ENCODE measurements at regions not wholly inside any gene's neighbourhood (a gene's known extent, or its start where the extent isn't known, plus 50 kb on each side); places are given as distances from the start of the nearest gene placed in this dataset.
"Not testable (repeated sequence)": the region's sequence is repeated elsewhere in the genome, so short reads cannot be mapped to it uniquely, and the experiment has no call there.

GRCh38 chr2:64899081-64899865, 89.9 kb upstream of the SLC1A4 start:
- ChIA-PET POLR2A (no interaction called here), CTCF (no interaction called here)
- peaks cover 17% of the 10 kb centered on the region for H3K27me3 Mint-ChIP-seq (ENCODE audit: insufficient read depth, unreplicated experiment)
- BruUV-seq (replicated peaks), result no TSS peak
- no peak overlapping the region for H3K27ac Mint-ChIP-seq (ENCODE audit: low read depth, unreplicated experiment)
- no peak for TF ChIP-seq CTCF (IDR thresholded peaks at IDR 0.05; ENCODE audit: unreplicated experiment)
- H3K4me1 Mint-ChIP-seq (ENCODE audit: insufficient read depth, unreplicated experiment), result no peaks in the 10 kb centered on the region
- no peaks in the 10 kb centered on the region for H3K9me3 Mint-ChIP-seq (ENCODE audit: unreplicated experiment)
- no peaks in the 10 kb centered on the region for H3K36me3 Mint-ChIP-seq (ENCODE audit: insufficient read depth, unreplicated experiment)
- intact Hi-C loops (cut with micrococcal nuclease), result no loop called here
- no peak for DNase-seq (ENCODE audit: unreplicated experiment)
- no peak overlapping the region for H3K4me3 Mint-ChIP-seq (ENCODE audit: unreplicated experiment)

- peaks cover 11% of the 10 kb centered on the region for H3K27me3 Mint-ChIP-seq (ENCODE audit: insufficient read depth, unreplicated experiment)
Measured at GRCh38 chr2:64899876-64900275, 89.3 kb upstream of the SLC1A4 start.

GRCh38 chr2:64904413-64905329, 84.5 kb upstream of the SLC1A4 start:
- CTCF ChIA-PET, result interaction anchor here (0.6 to 1.7 kb wide), 10 partner anchors 20 to 796 kb away, joined by 3 to 5 read pairs (median 3); no protein-coding TSS in a partner anchor
- peaks cover 11% of the 10 kb centered on the region for H3K4me1 Mint-ChIP-seq (ENCODE audit: insufficient read depth, unreplicated experiment)
- no TSS peak for BruUV-seq (replicated peaks)

More at GRCh38 chr2:64899876-64900275, 89.3 kb upstream of the SLC1A4 start:
- H3K36me3 Mint-ChIP-seq (ENCODE audit: insufficient read depth, unreplicated experiment); intact Hi-C loops (cut with micrococcal nuclease); POLR2A ChIA-PET; H3K9me3 Mint-ChIP-seq (ENCODE audit: unreplicated experiment); H3K4me3 Mint-ChIP-seq (ENCODE audit: unreplicated experiment); H3K27ac Mint-ChIP-seq (ENCODE audit: low read depth, unreplicated experiment); BruUV-seq (replicated peaks); DNase-seq (ENCODE audit: unreplicated experiment); H3K4me1 Mint-ChIP-seq (ENCODE audit: insufficient read depth, unreplicated experiment): not testable (repeated sequence)
- CTCF ChIA-PET, result interaction anchor here (0.6 to 1.1 kb wide), 2 partner anchors 18 to 140 kb away, joined by 3 to 6 read pairs; no protein-coding TSS in a partner anchor

More at GRCh38 chr2:64904413-64905329, 84.5 kb upstream of the SLC1A4 start:
- POLR2A ChIA-PET, result interaction anchor here (0.6 to 2.1 kb wide), 5 partner anchors 40 to 243 kb away, joined by 3 to 12 read pairs (median 3); partner anchors contain the start of genes CEP68 and RAB1A
- no peak for TF ChIP-seq CTCF (IDR thresholded peaks at IDR 0.05; ENCODE audit: unreplicated experiment)
- no peaks in the 10 kb centered on the region for H3K9me3 Mint-ChIP-seq (ENCODE audit: unreplicated experiment)
- no peaks in the 10 kb centered on the region for H3K36me3 Mint-ChIP-seq (ENCODE audit: insufficient read depth, unreplicated experiment)
- DNase-seq (ENCODE audit: unreplicated experiment), result no peak
- no peak overlapping the region for H3K4me3 Mint-ChIP-seq (ENCODE audit: unreplicated experiment)
- no peak overlapping the region for H3K27ac Mint-ChIP-seq (ENCODE audit: low read depth, unreplicated experiment)
- intact Hi-C loops (cut with micrococcal nuclease), result no loop called here
- H3K27me3 Mint-ChIP-seq (ENCODE audit: insufficient read depth, unreplicated experiment), result no peaks in the 10 kb centered on the region
